GM18951 (cell line): ENCODE measurements at regions not wholly inside any gene's neighbourhood (a gene's known extent, or its start where the extent isn't known, plus 50 kb on each side); places are given as distances from the start of the nearest gene placed in this dataset.

Experiments used
- POLR2A ChIP-seq: IDR thresholded peaks from 4 replicates; pipeline ENCODE4 v1.6.1; 2011; ENCODE audit warnings: mild to moderate bottlenecking; ENCODE audit not compliant: insufficient read length, insufficient read depth; ENCODE audit errors: extremely low read depth
- in situ Hi-C: fragments of 300-500 bp; cut with MboI; formaldehyde crosslinking; loops from one replicate; pipeline ENCODE4 v1.12.0; 2022; ENCODE audit warnings: low sequenced_read_pairs, mixed read lengths, inconsistent platforms; ENCODE audit not compliant: unreplicated experiment

DNA sequence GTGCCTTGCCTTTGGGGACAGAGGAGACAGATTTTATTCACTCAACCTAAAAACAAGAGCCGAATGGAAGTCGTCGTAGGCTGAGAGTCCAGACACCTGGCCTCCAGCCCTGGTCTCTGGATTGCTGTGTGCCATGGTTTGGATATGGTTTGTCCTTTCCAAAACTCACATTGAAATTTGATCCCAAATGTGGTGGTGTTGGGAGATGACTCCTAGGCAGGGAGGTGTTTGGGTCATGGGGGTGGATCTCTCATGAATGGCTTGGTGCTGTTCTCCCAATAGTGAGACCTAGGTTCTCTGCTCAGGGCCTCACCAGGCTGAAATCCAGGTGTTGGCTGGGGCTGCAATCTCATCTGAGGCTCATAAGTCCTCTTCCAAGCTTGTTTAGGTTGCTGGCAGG is 75.5 kb downstream of the FOXD2 start:
- TF ChIP-seq POLR2A: no peak
- in situ Hi-C loops: no loop called here

DNA sequence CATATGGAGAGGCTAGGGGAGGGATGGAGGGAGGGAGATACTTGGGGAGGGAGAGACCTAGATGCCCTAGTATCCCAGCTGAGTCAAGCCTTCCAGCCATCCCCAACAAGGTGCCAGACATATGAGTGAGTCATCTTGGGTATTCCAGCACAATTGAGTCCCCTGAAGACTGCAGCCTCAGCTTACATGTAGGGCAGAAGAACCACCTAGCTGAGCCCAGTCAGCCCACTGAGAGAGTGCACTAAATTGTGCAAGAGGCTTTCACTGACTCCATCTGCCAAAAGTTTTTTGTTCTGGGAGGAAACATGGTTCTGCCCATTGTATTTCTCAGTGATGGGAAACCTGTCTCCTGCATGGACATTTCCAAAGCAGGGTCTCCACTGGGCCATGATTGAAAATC is 76.4 kb downstream of the FOXD2 start:
- no peak for TF ChIP-seq POLR2A
- in situ Hi-C loops: no loop called here

DNA sequence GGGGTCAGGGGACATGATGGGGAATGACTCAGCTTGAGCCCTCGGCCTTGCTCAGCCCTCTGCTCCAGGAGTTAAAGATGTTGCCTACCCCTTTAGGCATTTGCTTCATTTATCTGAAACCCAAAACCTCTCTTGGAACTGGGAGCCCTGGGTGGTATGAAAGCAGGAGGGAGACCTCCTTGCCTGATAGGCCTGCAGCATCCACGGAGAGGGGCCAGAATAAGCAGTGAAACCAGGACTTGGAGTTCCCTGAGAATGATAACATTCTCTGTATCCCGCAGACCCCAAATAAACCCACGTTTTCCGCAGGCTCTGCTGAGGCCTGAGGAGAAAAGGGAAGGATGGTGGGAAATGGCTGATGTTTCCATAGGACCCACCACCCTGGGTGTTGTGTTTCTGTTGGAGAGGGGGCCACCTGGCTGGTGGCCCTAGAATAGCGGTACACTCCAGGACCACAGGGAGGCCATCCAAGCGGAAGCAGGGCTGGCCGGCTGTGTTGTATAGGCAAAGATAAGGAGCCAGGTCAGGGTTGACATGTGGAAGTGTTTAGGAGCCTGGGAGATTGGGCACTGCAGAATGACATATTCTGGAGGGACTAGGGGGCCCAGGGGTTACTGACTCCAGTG is 77.4 kb downstream of the FOXD2 start:
- in situ Hi-C loops: no loop called here

DNA sequence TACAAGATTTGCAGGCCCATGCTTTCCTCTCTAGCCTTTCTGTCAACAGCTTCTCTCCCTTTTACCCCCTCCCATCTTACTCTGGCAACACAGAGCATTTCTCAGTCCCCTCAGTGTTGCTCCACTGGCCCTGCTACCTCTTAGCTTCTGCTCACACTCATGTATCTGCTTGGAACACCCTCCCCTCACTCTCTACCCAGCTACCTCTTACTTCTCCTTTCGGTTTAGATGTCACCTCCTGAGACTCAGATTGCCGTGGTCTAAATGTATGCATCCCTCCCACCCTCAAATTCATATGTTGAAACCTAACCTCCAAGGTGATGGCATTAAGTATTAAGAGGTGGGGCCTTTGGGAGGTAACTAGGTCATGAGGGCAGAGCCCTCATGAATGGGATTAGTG is 80.1 kb downstream of the FOXD2 start:
- in situ Hi-C loops: no loop called here
- no peak for TF ChIP-seq POLR2A

More for the DNA sequence above, 77.4 kb downstream of the FOXD2 start:
- no peak for TF ChIP-seq POLR2A

DNA sequence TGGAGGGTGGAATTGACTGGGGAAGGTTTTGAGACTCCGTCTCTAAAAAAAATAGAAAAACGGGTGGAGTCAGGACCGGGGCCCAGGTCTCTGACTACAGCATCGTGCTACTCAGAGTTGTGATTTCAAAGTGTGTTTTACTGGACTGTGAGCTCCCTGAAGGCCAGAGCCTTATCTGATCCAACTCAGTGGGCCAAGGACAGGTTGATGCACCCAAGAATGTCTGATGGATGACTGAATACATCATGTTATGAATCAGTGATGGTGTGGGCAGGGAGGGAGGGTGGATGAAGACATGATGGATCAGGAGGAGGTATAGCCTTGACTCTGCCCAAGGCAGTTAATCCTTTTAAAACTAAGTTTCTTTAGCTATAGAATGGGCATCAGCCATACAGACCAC is 81.6 kb downstream of the FOXD2 start:
- no peak for TF ChIP-seq POLR2A
- in situ Hi-C loops: no loop called here

DNA sequence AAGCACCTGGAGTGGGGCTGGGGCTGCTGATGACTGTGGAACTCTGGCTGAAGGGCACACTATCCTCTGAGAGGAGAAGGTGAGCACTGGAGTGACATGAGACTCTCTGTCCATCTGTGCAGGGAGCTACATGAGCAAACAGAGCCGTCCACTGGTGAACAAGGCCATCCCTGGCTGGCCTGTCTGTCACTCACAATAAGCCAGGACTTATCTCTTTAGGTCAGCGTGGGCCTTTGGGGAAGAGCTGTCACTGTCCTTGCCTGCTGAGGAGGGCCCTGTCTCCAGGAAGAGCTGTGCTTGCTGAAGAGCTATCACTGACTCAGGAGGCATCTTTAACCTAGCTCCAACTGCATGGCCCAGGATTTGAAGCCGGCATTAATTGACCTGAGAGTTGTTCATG is 82.1 kb downstream of the FOXD2 start:
- in situ Hi-C loops: no loop called here
- TF ChIP-seq POLR2A: no peak

DNA sequence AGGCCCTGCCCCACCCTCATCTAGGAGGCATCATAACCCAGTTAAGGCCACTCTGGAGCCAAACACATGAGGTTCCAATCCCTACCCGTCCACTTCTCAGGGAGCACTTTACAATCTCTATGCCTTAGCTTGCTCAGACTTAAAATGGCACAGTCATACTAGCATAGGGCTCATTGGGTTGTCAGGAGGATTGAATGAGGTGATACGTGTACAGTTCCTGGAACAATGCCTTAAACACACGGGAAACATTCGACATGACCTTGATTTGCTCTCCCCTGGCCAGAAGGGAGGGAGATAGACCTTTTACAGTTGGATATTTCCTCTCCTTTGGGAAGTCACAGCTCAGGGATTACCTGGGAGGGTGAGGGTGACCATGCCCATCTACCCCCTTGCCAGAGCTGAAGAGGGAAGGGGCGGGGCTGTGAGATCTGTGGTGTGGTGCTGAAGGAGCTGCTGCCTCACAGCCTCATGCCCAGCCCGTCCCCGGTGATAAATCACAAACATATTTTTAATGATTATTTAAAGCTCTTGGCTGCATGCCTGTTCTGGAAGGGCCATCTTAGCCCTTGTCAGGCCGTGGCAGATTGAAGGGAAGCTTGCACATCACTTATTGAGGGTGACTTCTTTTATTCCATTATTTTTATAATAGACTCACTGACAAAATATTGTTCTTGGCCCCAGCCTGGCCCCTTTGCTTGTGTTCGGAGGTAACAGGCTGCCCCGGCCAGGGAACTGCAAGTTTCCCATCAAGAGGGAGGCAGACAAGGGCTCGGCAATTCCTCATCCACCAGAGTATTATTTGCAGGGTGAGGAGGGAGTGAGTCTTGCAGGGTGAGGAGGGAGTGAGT is 83.4 kb downstream of the FOXD2 start:
- no peak for TF ChIP-seq POLR2A
- in situ Hi-C loops: no loop called here

DNA sequence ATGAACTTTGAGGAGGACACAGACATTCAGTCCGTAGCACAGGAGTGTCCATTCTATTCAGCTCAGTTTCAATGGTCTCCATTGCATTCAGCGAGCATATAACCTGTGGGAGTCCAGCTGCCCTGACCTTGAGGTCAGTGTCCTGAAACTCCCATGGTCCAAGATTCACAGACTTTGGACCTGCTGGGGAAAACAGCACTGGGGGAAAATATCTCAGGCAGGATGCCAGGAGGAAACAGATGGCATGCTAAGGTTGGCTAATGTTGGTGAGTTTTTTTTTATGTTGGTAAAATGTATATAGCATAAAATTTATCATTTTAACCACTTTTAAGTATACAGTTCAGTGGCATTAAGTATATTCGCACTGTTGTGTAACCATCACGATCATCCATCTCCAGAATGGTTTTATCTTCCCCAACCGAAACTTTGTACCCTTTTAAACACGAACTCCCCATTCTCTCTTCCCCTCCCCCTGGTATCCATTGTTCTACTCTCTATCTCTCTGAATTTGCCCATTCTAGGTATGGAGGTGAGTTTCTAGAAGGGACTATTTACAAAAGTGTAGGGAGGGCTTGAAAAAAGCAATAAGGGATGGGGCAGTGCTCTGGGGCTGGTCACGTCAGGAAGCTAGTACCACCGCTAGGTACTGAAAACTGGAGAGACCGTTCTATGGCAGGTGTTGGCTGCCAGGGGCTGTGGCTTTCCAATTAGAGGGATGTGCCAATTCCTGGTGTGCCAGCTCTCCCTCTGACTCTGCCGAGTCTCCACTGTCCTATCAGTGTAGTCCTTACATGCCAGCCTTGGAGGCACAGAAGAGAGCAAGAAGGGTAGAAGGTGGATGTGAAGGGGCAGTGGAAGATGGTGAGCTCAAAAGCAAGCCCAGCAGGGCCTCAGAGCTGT is 85.3 kb downstream of the FOXD2 start:
- no peak for TF ChIP-seq POLR2A
- in situ Hi-C loops: no loop called here

DNA sequence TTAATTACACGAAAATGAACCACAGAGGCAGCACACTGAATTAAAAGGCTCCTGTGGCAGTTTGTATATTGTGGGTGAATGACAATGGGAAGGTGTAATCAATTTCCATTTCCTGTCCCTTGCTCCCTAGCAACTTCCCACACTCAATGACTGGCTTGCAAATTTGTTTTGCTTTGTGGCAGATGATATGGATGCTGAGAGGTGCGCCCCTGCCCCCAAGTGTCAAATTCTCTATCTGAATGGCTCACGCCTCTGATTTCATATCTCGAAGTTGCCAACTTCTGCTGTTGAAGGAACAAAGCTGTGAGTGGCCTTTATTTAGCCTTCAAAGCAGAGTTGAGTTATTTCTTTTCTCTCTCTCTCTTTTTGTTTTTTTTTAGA is 86.0 kb downstream of the FOXD2 start:
- in situ Hi-C loops: no loop called here
- no peak for TF ChIP-seq POLR2A

DNA sequence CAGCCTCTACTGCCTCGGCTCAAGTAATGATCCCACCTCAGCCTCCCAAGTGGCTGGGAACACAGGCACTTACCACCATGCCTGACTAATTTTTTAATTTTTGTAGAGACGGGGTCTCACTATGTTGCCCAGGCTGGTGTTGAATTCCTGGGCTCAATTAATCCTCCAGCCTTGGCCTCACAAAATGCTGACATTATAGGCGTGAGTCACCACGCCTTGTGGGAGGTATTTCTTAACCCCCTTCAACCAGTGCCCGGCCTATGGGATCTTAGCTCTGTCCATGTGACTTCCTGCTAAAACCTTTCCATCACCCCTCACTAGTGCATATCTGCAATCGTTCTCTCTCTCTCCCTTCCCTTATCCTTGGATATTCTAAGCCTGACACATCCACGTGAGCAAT is 86.4 kb downstream of the FOXD2 start:
- no peak for TF ChIP-seq POLR2A
- in situ Hi-C loops: no loop called here

DNA sequence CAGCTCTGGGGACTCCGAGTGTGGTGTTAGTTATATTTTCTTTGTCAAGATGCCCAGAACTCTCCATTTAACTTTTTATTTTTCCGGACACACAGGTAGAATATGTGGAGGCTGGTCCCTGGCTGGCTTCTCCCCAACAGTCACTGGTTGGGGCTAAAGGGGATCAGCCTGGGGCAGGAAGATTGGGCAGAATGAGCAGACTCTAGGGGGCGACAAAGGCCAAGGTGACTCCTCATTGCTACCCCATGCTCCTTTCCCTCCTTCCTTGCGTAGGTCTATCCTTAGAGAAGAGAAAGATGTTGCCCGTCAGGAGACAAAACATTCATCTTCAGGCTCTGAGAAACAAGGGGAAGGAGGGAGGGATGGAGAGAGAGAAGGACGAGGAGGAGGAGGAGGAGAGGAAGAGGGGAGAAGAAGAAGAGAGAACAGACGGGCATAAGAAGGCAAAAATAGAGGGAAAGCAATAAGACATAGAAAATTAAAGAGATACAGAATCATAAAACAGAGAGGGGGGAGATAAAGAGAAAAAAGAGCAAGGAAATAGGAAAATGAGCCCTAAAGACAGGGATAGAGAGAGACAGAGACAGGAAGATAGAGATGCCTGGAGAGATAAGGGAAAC is 89.9 kb downstream of the FOXD2 start:
- in situ Hi-C loops: no loop called here
- no peak for TF ChIP-seq POLR2A

DNA sequence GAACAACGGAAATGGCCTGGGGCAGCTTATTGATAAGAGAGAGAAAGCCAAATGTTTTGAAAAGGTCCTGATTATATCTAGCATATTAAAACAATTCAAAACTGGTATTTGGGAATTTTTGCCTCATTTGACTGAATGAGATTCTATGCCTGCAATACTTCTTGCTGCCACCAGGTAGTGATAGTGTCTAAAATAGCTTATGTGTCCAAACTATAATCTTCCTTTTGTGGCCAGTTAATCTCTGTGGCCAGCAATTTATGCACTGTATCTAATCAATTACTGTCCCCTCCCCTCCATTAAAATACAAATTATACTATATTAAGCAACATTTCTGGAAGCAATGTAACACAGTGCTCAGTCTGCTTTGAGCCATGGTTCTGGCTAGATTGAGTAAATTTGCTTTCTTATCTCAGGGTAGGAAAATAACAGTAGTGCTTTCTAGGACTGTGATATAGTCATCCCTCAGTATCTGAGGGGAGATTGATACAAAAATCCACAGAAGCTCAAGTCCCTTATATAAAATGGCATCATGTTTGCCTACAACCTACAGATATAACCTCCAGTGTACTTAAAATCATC is 91.8 kb downstream of the FOXD2 start:
- no peak for TF ChIP-seq POLR2A
- in situ Hi-C loops: no loop called here
